ENCODE measurements at regions not wholly inside any gene's neighbourhood (a gene's known extent, or its start where the extent isn't known, plus 50 kb on each side); places are given as distances from the start of the nearest gene placed in this dataset.

DNA sequence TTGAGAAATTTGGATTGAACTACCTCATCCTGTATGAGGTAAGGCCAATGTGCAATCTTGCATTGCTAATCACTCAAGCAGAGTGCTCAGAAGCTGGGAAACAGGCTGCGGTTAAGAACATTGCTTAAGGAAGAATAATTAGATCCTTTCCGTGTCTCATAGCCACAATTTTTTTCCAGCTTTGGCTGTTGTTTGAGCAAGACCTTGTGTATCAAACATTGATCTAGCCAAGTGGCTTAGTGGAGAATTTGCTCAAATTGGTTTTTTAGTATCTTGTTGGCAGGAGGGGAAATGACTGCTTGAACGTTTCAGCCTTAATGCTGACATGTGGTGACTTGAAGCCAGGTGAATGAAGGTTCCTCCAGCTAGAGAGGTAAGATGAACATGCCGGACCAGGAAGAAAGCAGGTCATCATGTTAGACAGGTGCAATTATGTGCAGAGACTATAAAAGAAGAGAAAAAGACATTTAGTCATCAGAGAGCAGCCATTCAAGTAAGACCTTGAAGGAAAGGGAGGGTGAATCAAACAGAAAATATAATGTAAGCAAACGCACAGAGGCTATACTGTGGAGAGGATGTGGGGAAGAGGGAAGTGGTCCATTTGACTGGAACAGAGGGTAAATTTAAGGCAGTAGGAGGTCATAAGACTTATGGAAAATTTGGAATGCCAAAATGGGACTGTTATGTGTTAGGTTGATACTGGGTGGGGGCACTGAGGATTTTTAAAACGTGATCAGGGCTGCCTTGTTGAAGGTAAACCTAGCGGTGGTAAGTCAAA, 98.9 kb upstream of the CYP1B1 start:
- TF ChIP-seq, protein P1, sequence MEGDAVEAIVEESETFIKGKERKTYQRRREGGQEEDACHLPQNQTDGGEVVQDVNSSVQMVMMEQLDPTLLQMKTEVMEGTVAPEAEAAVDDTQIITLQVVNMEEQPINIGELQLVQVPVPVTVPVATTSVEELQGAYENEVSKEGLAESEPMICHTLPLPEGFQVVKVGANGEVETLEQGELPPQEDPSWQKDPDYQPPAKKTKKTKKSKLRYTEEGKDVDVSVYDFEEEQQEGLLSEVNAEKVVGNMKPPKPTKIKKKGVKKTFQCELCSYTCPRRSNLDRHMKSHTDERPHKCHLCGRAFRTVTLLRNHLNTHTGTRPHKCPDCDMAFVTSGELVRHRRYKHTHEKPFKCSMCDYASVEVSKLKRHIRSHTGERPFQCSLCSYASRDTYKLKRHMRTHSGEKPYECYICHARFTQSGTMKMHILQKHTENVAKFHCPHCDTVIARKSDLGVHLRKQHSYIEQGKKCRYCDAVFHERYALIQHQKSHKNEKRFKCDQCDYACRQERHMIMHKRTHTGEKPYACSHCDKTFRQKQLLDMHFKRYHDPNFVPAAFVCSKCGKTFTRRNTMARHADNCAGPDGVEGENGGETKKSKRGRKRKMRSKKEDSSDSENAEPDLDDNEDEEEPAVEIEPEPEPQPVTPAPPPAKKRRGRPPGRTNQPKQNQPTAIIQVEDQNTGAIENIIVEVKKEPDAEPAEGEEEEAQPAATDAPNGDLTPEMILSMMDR (IDR thresholded peaks at IDR 0.05; ENCODE audit: insufficient read depth, low read depth, low read length): no peak
- no peak for TF ChIP-seq EZH2 (IDR thresholded peaks at IDR 0.05; ENCODE audit: insufficient read depth, low read length)
